ENCODE measurements at regions not wholly inside any gene's neighbourhood (a gene's known extent, or its start where the extent isn't known, plus 50 kb on each side); places are given as distances from the start of the nearest gene placed in this dataset.
A peak's percentile ranks its signal among the peaks of the same experiment; 100 is the strongest.

DNA sequence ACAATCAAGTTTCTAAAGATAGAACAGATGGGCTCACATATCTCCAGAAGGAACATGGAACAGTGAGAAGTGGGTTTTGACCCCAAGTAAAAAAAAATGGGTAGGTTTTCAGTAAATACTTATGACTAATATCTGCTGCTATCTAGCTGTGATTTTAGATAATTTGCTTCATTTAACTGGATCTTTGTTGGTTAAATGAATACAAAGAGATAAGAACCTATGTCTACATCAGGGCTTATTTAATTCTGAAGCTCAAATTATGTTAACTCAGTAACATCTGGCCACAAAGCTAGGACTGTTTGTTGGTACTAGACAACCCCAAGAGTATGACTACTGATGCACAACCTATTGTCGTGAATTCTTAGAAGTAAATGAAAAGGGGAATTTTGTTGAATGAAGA is 144.4 kb upstream of the SESN3 start:
- DNase-seq, result peak; percentile 23

DNA sequence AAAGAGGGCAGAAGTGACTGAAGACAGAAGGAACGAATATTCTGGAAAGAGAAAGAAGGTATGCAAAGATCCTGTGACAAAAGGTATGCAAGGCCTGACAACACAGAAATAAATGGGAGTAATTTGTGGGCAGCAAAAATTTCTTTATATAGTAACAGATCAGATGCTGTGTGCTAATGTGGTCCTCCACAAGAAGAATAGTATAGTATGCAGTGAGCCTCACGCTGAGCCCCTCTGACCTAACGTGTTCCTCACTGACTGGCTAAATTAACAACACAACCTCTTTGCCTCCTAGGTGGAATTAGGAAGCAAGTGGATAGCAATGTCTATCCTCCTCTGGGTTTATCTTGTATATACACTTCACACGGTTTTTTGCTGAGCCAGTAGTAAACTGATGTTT is 143.1 kb upstream of the SESN3 start:
- DNase-seq, result peak; percentile 11

DNA sequence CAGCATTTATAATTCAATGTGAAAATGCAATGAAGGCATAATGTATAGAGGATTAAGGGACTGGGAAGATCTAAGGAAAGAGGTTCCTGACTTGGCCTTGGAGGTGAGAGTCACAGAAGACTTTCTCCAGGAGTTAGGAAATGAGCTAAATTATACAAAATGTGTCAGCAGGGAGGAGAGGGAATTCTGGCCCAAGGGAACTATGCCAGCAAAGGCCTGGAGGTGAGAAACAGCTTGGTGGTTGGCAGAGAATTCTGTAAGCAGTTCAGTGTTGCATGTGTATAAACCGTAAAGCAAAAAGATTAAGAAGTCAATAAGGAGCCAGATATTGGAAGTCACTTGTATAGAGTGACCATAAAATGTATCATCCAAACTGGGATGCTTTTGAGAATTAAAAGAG is 142.2 kb upstream of the SESN3 start:
- no peak for DNase-seq

DNA sequence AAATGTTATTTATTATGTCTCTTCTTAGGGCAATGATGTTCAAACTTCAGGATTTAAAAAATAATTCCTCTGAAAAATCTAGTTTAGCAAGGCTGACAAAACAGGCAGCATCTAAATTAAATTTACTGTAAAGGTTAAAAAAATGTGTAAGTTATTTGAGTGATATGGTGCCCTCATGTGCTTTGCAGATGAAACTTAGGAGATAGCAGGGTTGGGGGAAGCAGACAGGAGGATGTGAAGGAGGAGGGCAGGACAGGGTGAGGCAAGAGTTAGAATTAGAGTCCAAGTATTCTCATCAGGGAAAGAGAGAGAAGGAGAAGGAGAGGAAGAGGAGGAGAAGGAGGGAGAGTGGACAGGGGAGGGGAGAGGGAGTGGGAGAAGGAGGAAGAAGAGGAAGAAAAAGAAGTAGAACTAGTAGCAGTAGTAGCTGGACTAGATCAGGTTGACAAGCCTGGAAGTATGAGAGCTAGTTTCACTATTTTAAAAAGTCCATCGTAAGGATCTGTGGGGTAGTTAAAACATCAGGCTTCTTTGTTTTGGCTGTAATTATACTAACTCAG is 141.2 kb upstream of the SESN3 start:
- no peak for DNase-seq

DNA sequence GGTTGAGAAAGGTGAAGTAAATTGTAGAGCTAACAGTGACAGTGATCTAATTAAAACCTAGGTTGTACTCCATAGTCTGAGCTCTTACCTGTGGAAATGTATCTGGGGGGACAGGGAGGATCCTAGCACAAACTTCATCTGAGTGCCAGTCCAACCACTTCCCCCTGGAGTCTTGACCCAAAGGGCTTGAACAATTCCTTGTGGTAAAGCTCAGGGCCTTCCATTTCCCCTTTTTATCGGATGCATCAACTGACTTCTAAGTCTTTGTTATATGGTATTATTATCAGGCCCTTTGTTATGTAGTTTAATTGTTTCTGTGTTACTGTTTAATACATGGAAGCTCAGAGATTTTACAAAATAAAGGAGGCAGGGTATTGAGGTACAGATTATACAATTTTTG is 140.2 kb upstream of the SESN3 start:
- DNase-seq, result no peak

DNA sequence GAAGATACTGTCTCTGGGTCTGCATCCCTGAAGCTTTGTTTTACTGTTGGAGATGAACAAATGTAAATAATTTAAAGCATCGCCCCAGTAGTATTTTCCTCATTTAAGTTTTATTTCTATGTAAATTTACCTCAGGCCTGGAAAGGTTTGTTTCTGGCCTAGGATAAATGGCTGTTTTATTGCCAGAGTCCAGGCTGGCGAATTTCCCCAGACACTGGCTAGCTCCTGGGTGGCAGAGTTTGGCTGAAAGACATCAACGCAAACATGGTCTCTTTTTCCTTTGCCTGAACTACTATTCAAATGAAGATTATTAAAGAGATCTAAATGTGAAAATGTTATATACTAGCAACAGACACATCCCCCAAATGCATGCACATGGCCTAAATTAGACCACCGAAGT is 136.7 kb upstream of the SESN3 start:
- DNase-seq, result no peak

DNA sequence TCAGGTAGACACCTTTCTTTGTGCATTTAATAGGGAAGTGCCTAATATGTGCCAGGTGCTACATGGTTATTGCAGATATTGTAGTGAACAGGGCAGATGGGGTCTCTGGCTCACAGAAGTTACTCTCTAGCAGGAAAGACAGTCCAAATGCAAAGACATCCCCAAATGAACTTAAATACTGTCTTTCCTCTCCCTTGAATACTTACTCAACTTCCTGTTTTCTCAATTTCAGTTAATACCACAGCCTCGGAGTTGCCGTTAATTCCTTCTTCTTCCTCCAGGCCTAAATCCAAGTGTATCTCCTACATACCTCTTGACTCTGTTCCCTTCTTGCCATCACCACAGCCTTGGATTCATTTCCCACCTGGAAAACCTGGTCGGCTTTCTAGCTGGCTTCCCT is 134.3 kb upstream of the SESN3 start:
- DNase-seq, result no peak

DNA sequence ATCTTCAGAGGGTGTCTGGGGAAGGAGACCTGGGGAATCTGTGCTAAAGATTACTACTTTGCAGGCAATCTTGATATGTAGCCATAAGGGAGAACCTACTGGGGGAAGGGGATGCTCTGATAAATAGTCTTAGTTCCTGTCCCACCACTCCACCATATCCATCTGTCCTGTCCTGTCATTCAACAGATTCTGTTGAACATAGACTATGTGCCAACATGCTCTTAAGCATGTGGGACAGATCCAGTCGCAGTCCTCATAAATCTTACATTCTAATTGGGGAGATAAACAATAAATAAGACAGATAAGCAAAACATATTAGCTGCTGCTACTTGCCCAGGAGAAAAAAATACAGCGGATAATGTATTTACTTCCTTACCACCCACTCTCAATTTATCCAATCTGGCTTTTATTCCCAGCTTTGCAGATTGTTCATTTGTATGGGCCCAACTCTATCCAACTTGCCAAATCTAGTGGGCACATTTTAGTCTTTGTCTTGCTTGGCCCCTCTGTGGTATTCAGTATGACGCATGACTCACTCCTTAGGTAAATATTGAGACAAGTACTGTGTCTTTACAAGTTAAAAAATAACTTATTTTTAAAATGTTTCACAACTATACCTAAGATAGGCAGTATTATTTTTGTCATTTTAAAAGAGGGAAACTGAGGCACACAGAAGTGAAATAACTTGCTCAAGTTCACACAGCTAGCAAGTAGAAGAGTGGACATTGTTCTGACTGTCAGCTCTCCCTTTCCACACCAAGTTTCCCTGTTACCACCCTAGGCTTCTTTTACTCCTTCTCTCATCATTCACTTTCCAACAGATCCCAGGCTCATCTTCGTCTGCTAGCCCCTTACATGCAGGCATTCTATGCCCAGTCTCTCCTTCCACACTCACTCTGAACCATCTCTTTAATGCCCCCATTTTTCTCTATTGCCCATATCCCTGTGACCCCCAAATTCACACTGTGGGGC is 133.6 kb upstream of the SESN3 start:
- peak; percentile 32 for DNase-seq

DNA sequence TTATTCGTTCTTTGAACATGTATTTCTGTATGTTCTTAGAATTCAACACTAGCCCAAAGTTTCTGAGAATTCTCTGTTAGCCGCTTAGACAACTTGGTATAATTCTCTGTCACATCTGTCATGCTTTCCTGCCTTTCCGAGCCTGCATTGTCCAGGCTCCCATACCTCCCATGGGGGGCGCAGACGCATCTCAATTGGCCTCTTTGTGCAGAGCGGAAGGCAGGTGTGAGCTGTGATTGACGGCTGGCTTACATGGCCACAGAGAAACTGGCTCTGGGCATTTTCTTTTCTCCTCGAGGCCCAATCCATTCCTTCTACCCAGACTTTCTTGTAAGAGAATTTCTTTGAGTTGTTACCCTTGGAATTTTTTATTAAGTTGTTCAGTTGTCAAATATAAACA is 132.7 kb upstream of the SESN3 start:
- no peak for DNase-seq

DNA sequence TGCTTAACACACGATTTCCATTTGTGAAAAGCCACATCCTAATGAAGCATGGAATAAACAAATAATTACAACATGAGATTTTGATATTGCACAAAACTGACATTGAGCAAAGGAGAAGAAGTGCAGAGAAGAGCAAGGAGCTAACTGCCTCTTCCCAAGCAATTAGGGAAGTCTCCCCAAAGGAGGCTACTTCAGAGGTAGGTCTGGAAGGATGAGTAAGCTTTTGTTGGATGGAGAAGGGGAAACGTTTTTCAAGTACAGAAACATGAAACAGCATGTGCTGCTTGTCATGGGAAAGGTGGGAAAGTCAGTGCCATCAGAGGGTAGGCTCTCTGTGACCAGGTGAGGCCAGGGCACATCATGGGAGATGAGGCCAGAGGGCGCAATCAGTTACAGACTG is 132.2 kb upstream of the SESN3 start:
- DNase-seq, result no peak

DNA sequence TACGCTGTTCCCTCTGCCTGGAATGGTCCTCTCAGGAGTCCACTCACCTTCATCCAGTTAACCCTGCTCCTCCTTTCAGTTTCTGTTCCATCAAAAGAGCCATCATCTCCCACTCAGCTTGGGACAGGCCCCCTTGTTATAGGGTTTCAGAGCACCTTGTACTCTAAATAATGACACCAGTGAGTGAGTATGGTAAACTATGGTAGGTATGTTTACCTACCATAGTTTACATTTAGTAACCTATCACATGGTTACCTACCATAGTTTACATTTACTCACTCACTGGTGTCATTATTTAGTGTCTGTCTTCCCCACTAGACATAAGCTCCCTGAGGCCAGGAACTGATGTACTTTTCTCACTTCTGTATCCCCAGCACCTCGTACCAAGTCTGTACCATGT is 130.2 kb upstream of the SESN3 start:
- no peak for DNase-seq

DNA sequence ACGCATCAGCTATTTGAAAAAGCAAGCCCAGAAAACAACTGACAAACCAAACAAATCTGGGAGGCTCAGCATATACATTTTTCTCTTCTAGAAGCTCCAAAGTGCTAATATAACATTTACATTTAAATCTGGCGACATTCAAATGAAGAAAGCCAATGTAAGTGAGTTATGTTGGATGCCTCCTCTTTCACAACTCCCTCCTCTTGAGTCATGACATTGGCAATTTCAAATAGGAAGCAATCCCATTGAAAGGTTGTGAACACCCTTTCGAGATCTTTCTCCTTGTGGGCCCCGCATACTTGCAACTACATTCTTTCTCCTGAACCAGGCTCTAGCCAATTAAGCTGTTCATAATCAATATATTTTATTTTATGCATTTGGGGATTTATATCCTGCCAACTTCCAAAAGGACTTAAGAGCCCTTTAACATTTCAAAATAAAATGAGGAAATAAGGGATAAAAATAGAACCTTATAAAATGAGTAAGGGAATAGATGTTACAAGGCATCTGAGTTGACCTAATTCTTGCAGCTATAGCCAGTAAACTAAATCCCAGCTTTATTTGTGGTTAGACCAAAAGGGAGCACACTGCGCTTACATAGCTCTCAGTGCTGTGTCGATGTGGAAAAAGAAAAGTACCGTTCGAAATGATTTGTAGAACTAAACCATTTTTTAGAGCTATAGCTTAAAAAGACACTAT is 129.5 kb upstream of the SESN3 start:
- DNase-seq, result no peak

DNA sequence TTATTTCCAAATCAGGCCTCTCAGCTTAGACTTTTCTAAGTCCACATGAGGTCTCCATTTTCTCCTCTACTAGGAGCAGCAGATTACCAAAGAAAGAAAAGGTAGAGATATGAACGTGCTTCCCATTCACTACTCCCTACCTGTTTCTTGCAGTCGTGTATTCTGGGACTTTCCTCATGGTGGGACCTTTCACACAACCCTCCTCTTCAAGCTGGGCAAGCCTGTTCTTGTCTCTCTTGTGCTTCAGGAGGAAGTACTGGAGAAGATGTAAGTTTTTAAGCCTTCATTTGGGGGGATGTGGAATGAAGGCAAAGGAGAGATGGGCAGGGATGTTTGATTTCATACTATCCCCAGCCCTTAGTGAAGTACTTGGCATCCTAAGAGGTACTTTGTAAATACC is 128.8 kb upstream of the SESN3 start:
- DNase-seq, result no peak

DNA sequence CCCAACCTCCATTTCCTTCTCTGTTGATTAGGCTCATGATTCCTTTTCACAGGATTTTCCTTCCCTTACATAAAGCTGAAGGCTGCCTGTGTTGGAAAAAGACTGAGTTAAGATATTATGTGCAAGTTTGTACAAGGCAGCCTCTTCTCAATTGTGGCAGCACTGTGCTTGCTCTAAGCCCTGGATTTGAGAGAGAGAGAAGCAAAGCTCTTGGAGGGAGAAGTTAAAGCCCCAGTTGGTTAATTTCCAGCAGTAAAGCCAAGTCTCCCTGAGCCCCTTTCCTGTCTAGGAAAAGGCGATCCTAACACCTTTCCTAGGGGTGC is 128.3 kb upstream of the SESN3 start:
- no peak for DNase-seq

DNA sequence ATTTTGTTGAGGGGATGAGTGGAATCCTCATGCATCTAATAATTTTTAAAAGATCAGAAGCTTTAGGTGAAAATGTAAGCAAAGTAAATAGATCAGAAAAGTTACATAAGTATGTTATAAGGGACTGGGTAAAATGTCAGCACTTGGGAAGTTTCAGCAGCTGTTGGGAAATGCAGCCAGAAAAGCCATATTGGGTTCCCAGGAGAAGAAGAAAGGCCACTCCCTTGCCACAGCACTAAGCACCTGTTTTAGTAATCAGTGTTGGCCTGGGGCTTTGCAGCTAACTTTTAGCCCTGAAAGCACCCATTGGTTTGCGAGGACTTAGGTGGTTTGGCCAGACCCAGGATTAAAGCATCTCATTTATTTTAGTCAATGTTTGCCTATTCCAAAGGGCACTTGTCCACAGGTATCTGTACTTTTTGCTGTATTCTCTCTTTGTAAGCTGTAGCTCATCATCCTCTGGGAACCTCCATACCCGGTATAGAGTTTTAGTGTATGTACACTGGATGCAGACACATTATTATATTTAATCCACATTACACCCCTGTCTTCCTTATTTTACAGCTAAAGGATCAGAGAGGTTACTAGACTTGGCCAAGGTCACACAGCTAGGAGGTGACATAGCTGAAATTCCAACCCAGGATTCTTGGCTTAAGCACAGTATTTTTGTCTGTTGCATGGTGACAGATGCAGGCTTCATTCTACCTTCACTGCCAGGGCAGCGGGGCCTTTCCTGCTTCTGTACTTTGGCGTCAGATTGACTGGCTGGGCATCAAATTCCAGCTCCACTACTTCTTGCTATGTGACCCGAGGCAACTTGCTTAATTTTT is 127.7 kb upstream of the SESN3 start:
- no peak for DNase-seq

DNA sequence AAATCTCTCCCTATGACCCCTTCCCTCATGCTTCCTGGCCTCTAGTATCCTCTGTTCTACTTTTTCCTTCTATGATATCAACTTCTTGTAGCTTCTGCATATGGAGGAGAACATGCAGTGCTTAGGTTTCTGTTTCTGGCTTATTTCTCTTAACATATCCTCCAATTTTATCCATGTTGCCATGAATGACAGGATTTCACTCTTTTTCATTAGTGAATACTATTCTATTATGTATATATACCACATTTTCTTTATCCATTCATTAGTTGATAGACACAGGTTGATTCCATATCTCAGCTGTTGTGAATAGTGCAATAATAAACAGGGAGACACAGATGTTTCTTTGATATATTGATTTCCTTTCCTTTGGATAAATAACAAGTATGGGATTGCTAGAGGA is 123.3 kb upstream of the SESN3 start:
- no peak for DNase-seq

DNA sequence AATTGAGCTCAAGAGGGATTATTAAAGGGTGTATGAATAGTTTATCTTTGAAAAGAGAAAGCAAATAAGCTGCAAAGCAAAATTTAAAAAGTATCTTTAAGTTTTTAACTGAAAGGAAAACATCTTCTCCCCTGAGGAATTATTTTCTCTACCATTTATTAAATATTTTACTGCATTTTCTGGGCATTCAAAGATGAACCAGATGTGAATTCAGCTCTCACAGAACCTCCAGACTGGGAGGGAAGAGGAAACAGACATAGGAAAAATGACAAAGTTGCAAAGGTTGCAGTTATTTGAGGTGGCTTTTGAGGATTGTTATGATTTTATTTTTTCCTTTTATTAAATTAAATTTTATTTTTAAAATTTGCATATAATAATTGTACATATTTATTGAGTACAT is 122.7 kb upstream of the SESN3 start:
- no peak for DNase-seq

DNA sequence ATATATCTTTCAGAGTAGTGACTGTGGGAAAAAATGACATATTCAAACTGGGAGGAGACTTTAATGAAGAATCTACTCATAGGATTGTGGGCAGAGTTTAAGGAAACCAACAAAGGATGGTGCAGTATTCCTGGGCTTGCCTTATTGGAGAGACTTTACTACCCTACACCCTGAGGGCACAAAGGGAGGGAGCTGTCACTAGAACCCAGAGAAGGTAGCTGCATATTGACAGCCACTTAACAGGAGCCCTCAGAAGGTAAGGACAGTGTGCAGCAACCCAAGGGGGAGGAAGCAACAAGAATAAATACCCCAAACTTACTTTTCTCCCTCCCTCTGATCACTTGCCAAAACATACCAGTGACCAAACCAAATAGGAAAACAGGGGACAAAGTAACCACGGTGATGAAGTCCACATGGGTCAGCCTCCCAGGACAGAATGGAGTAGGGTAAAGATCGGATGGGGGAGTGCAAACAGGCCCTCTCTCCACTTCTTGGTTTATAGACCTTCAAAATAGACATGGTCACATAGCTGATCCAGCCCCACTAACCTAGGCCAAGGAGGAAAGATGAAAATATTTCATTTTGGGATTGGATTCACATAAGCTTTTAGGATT is 121.8 kb upstream of the SESN3 start:
- DNase-seq, result no peak

DNA sequence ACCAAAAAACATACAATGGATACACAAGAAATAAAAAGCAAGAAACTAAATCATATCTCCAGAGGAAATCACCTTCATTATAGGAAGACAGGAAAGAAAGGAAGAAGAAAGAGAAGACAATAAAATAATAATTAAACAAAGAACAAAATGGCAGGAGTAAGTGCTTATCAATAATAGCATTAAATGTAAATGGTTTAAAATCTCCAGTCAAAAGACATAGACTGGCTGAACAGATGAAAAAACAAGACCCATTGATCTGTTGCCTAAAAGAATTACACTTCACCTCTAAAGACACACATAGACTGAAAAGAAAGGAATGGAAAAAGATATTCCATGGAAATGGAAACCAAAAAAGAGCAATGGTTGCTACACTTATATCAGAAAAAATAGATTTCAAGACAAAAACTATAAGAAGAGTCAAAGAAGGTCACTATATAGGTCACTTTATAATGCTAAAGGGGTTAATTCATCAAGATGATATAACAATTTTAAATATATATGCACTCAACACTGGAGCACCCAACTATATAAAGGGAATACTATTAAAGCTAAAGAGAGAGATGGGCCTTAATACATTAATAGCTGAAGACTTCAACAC is 118.4 kb upstream of the SESN3 start:
- DNase-seq, result no peak

DNA sequence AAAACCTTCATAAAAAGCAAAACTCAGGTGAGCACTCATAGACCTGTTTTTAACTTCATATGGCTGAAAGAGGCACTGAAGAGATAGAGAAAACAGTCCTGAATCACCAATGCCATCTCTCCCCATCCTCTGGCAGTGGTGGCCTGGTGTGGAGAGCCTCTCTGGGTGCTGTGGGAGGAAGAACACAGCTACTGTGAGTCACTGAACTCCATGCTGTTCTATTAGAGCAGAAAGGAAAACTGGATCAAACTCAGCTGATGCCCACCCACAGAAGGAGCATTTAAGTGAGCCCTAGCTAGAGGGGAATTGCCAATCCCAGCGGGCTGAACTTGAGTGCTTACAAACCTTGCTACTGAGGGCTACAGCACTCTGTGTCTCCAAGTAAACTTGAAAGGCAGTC is 115.3 kb upstream of the SESN3 start:
- no peak for DNase-seq

DNA sequence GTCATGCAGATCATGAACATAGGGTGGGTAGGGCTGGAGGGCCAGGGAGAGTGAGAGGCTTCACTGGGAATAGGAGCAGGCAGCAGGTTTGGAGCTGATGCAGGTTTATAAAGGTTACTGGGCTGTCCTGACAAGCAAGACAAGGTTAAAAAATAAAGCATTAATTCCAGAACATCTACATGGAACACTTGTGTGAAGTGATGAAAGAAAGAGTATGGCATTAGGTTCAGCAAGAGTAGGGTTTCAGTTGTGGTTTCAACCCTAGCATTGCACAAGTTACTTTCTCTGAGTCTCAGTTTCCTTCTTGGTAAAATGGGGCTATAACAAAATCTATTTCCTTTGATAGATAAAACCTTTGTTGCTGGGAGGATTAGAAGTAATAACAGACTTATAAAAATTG is 114.6 kb upstream of the SESN3 start:
- no peak for DNase-seq

DNA sequence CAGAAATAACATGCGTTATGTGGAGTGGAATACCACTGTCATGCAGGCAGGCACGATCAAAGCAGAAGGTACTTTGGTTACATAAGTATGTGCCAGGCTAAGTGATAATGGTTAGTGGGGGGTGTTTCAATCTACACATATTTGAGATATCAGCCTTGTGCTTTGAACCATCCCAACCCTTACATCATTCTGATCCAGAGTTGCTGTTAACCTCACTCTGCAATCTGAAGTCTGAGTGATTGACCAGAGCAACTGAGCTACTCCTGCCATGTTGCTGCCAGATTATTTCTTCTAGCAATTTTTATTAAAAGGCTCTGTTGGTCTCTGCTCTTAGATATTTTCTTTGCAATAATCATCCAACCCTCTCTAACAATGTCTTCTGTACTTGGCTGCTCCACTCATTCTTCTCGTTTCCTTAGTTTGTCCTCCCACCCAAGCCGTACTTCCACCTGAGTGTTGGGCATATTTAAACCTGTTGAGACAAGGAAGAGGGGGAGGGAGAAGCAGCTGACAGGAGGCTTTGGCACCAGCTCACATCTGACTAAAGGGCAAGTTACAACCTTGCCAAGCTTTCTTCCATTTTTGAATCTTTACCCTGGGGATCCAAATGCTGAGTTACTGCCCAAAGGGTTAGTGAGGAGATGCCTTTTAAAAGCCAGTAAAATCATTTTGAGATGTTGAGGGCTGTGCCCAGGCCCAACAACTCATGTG is 114.1 kb upstream of the SESN3 start:
- DNase-seq, result no peak
